Psoas muscle (tissue), 7 donors: ENCODE measurements at regions not wholly inside any gene's neighbourhood (a gene's known extent, or its start where the extent isn't known, plus 50 kb on each side); places are given as distances from the start of the nearest gene placed in this dataset.

Source experiments
- ATAC-seq, 4 donors: fragments of 200-7000 bp; cut with Tn5 transposase; one replicate each; pipeline ENCODE4 v1.9.1; 2020; ENCODE audit warnings: moderate library complexity in 3 of 4, mild to moderate bottlenecking in 2 of 4
- DNase-seq, 2 donors: peaks; one replicate each; pipeline ENCODE4 v3.0.0-alpha.2; 2020
- H3K27ac ChIP-seq: fragments of 200-600 bp; one replicate; pipeline ENCODE4 v1.8.0; 2022
- H3K27me3 ChIP-seq, 3 donors: fragments of 200-600 bp in 1 of 3; one replicate each; pipeline versions ENCODE4 v1.6.1 to v1.8.0; 2013 to 2022; ENCODE audit warnings: low read length in 2 of 3, mild to moderate bottlenecking in 2 of 3, moderate library complexity in 1 of 3; ENCODE audit not compliant: insufficient read depth in 3 of 3
- H3K36me3 ChIP-seq, 2 donors: fragments of 200-600 bp in 1 of 2; one replicate each; pipeline versions ENCODE4 v1.6.1 to v1.8.0; 2013 to 2022; ENCODE audit warnings: low read depth in 1 of 2, mild to moderate bottlenecking in 1 of 2, moderate library complexity in 1 of 2; ENCODE audit not compliant: insufficient read depth in 1 of 2
- H3K4me1 ChIP-seq: fragments of 200-600 bp; one replicate; pipeline ENCODE4 v1.8.0; 2022
- H3K4me3 ChIP-seq: fragments of 200-600 bp; one replicate; pipeline ENCODE4 v1.8.0; 2022; ENCODE audit warnings: mild to moderate bottlenecking
- H3K9me3 ChIP-seq: fragments of 200-600 bp; one replicate; pipeline ENCODE4 v1.8.0; 2022
- CTCF ChIP-seq: fragments of 200-600 bp; IDR thresholded peaks from one replicate; pipeline ENCODE4 v1.8.0; 2022; ENCODE audit warnings: antibody characterized with exemption
- WGBS, 3 donors: extraction: QIAGEN DNeasy Blood & Tissue Kit; methylation state at CpG; one replicate each; pipeline versions ENCODE4 v1.1.6 to v1.1.7; 2013; 5-methylcytosine and 5-hydroxymethylcytosine counted together
- intact Hi-C, 2 donors: fragments of 100-400 bp; cut with DNase I; formaldehyde crosslinking; loops; one replicate each; pipeline versions ENCODE4 v1.11.0 to v1.14.2; 2022
- donor health status: healthy with polysubstance abuse.
- donor health status: DM: no; HTN: no; CAD: no; lungs with moderate emphysema.
- donor health status: Bipolar disorder and iron deficiency.
- donor health status: healthy.
- donor health status: DM: yes; HTN: yes; CAD: no.
- donor health status: DM: no; HTN: no; CAD: no.
- donor health status: DM: yes; HTN: yes; CAD: no.

- H3K4me1 ChIP-seq, result no peaks in the 10 kb centered on the region
- no peak for DNase-seq
- H3K36me3 ChIP-seq, result no peaks in the 10 kb centered on the region
- 81 to 89% (median 86%) methylated on average over 2 of the region's 2 CpGs for WGBS, 3 donors
- no peak overlapping the region for H3K27ac ChIP-seq
- no peaks in the 10 kb centered on the region for H3K27me3 ChIP-seq
- no peak for ATAC-seq
- no peaks in the 10 kb centered on the region for H3K9me3 ChIP-seq
- no peak for TF ChIP-seq CTCF
- intact Hi-C loops, result no loop called here
- H3K4me3 ChIP-seq, result no peak overlapping the region
Measured at GRCh38 chr2:200129721-200130462, 174.5 kb downstream of the MAIP1 start.

- Histone ChIP-seq H3K4me1 (no peaks in the 10 kb centered on the region), H3K36me3 (no peaks in the 10 kb centered on the region), H3K9me3 (no peaks in the 10 kb centered on the region), H3K27ac (no peak overlapping the region), H3K4me3 (no peak overlapping the region), H3K27me3 (no peaks in the 10 kb centered on the region)
- no peak for TF ChIP-seq CTCF
- no peak for ATAC-seq
- DNase-seq, result no peak
- intact Hi-C loops, result no loop called here
- WGBS, 3 donors, result 59 to 64% (median 63%) methylated on average over 5 of the region's 5 CpGs
Measured at GRCh38 chr2:200130762-200131166, 175.4 kb downstream of the MAIP1 start.

- Histone ChIP-seq H3K9me3 (no peaks in the 10 kb centered on the region), H3K27ac (no peak overlapping the region), H3K4me3 (no peak overlapping the region), H3K4me1 (no peaks in the 10 kb centered on the region), H3K27me3 (no peaks in the 10 kb centered on the region), H3K36me3 (no peaks in the 10 kb centered on the region)
- ATAC-seq (no peak), DNase-seq (no peak)
- intact Hi-C loops, result no loop called here
- TF ChIP-seq CTCF, result no peak
- WGBS, 3 donors, result 97 to 98% (median 98%) methylated on average over 3 of the region's 3 CpGs
Measured at GRCh38 chr2:200131307-200131706, 175.2 kb upstream of the SPATS2L start.

- 95 to 97% (median 96%) methylated on average over 3 of the region's 3 CpGs for WGBS, 3 donors
- Histone ChIP-seq H3K27me3 (no peaks in the 10 kb centered on the region), H3K36me3 (no peaks in the 10 kb centered on the region), H3K4me3 (no peak overlapping the region), H3K9me3 (no peaks in the 10 kb centered on the region), H3K27ac (no peak overlapping the region), H3K4me1 (no peaks in the 10 kb centered on the region)
- intact Hi-C loops, result no loop called here
- TF ChIP-seq CTCF, result no peak
- ATAC-seq, result no peak
- no peak for DNase-seq
Measured at GRCh38 chr2:200135082-200135481, 171.4 kb upstream of the SPATS2L start.

- H3K4me1 ChIP-seq, result no peaks in the 10 kb centered on the region
- DNase-seq, result no peak
- H3K27ac ChIP-seq, result no peak overlapping the region
- no peak overlapping the region for H3K4me3 ChIP-seq
- 90 to 92% (median 91%) methylated on average over 5 of the region's 5 CpGs for WGBS, 3 donors
- ATAC-seq, result no peak
- no peak for TF ChIP-seq CTCF
- no peaks in the 10 kb centered on the region for H3K9me3 ChIP-seq
- H3K27me3 ChIP-seq, result no peaks in the 10 kb centered on the region
- H3K36me3 ChIP-seq, result no peaks in the 10 kb centered on the region
- intact Hi-C loops, result no loop called here
Measured at GRCh38 chr2:200136655-200137054, 169.8 kb upstream of the SPATS2L start.
